HCT116 (cell line): ENCODE measurements at regions not wholly inside any gene's neighbourhood (a gene's known extent, or its start where the extent isn't known, plus 50 kb on each side); places are given as distances from the start of the nearest gene placed in this dataset.

Source experiments
- ATAC-seq: fragments of 200-7000 bp; cut with Tn5 transposase; 2 replicates; pipeline ENCODE4 v1.9.1; 2020; ENCODE audit warnings: mild to moderate bottlenecking, moderate library complexity
- BruUV-seq: library from RNA; stranded (reverse); fragments of 400-500 nt; replicated peaks from 2 replicates; lab custom pipeline; 2021; lab: Mats Ljungman, UMichigan
- CTCF ChIA-PET: fragments of 300-600 bp; sonication (Branson Sonifier 250); formaldehyde crosslinking; loops from one replicate; lab custom pipeline; 2021; ENCODE audit warnings: antibody characterized with exemption; lab: Charles Lee
- POLR2A ChIA-PET: fragments of 300-600, 350-600 bp; sonication (Branson Sonifier 250); formaldehyde crosslinking; loops from one replicate; lab custom pipeline; 2021; ENCODE audit warnings: antibody characterized with exemption; lab: Charles Lee
- RAD21 ChIA-PET, 2 experiments: fragments of 300-600 bp; sonication (Branson Sonifier 250); formaldehyde crosslinking; loops; one replicate each; lab custom pipeline; 2023; ENCODE audit warnings: low total read pairs in 2 of 2; ENCODE audit not compliant: uncharacterized antibody in 2 of 2, unreplicated experiment in 2 of 2, low non-redundant PET in 1 of 2; lab: Charles Lee
- DNase-seq: peaks from one replicate; pipeline ENCODE4 v3.0.0-alpha.2; 2010; ENCODE audit warnings: low read depth, low spot score
- H2AFZ ChIP-seq: fragments of 200-600 bp; shearing (Covaris generic), sonication (generic); 2 replicates; pipeline ENCODE4 v1.6.1; 2017; ENCODE audit warnings: low read depth, mixed run types, mixed read lengths, antibody characterized with exemption, low read length; ENCODE audit not compliant: poor library complexity, severe bottlenecking
- H3K27ac ChIP-seq: 2 replicates; pipeline ENCODE4 v1.5.1; 2012; ENCODE audit warnings: low read depth, low read length
- H3K27me3 ChIP-seq: fragments of 200-600 bp; sonication (generic); 2 replicates; pipeline ENCODE4 v1.6.1; 2016; ENCODE audit warnings: mixed run types, low read length, mixed read lengths; ENCODE audit not compliant: insufficient read depth
- H3K36me3 ChIP-seq, 2 experiments: fragments of 200-500 bp in 1 of 2; fragments of 200-600 bp in 1 of 2; sonication (Bioruptor generic) in 1 of 2; sonication (generic) in 1 of 2; 2 replicates each; pipeline versions ENCODE4 v1.5.1 to v1.6.1; 2014 to 2016; ENCODE audit warnings: low read length in 2 of 2, inconsistent platforms in 1 of 2, mixed read lengths in 1 of 2, mixed run types in 1 of 2; ENCODE audit not compliant: insufficient read depth in 2 of 2, control insufficient read depth in 1 of 2
- H3K4me1 ChIP-seq, 2 experiments: fragments of 200-600 bp in 1 of 2; sonication (generic) in 1 of 2; 2 replicates each; pipeline versions ENCODE4 v1.5.1 to v1.6.1; 2012 to 2017; ENCODE audit warnings: low read length in 2 of 2, inconsistent platforms in 1 of 2, mild to moderate bottlenecking in 1 of 2, mixed read lengths in 1 of 2, mixed run types in 1 of 2, moderate library complexity in 1 of 2; ENCODE audit not compliant: insufficient read depth in 2 of 2, control insufficient read depth in 1 of 2
- H3K4me2 ChIP-seq: fragments of 200-600 bp; sonication (generic); 2 replicates; pipeline ENCODE4 v1.6.1; 2017; ENCODE audit warnings: mixed run types, low read length, mixed read lengths
- H3K4me3 ChIP-seq, 2 experiments: fragments of 200-600 bp in 1 of 2; sonication (generic) in 1 of 2; replicated peaks in 1 of 2; 2 replicates each; pipeline ENCODE4 v1.5.1; 2011 to 2016; ENCODE audit warnings: low read length in 2 of 2, control low read depth in 1 of 2, low read depth in 1 of 2, mild to moderate bottlenecking in 1 of 2, mixed read lengths in 1 of 2, mixed run types in 1 of 2
- H3K79me2 ChIP-seq: fragments of 200-600 bp; sonication (generic); 2 replicates; pipeline ENCODE4 v1.6.1; 2017; ENCODE audit warnings: mild to moderate bottlenecking, mixed run types, low read length, moderate library complexity, mixed read lengths; ENCODE audit not compliant: insufficient read depth
- H3K9ac ChIP-seq: fragments of 200-600 bp; sonication (generic); 2 replicates; pipeline ENCODE4 v1.6.1; 2016; ENCODE audit warnings: low read length, mixed read lengths
- H3K9me2 ChIP-seq: fragments of 200-600 bp; sonication (generic), shearing (Covaris generic); 2 replicates; pipeline ENCODE4 v1.6.1; 2017; ENCODE audit warnings: mixed run types, mild to moderate bottlenecking, moderate library complexity; ENCODE audit not compliant: insufficient read depth
- H3K9me3 ChIP-seq, 2 experiments: fragments of 200-500 bp in 1 of 2; fragments of 200-600 bp in 1 of 2; sonication (Bioruptor generic) in 1 of 2; sonication (generic) in 1 of 2; 2 replicates each; pipeline ENCODE4 v1.6.1; 2014 to 2017; ENCODE audit warnings: low read length in 2 of 2, mixed read lengths in 2 of 2, inconsistent platforms in 1 of 2, low read depth in 1 of 2, mild to moderate bottlenecking in 1 of 2, mixed run types in 1 of 2, moderate library complexity in 1 of 2; ENCODE audit not compliant: control insufficient read depth in 1 of 2, insufficient read depth in 1 of 2
- H4K20me1 ChIP-seq: fragments of 200-600 bp; sonication (generic), shearing (Covaris generic); 2 replicates; pipeline ENCODE4 v1.6.1; 2017; ENCODE audit warnings: mixed run types, mild to moderate bottlenecking, moderate library complexity; ENCODE audit not compliant: insufficient read depth
- EGR1 ChIP-seq: IDR thresholded peaks from 2 replicates; pipeline ENCODE4 v1.6.1; 2012; ENCODE audit warnings: low read depth
- ELF1 ChIP-seq: IDR thresholded peaks from 2 replicates; pipeline ENCODE4 v1.6.1; 2012; ENCODE audit warnings: low read depth, borderline replicate concordance
- SRF ChIP-seq: IDR thresholded peaks from 2 replicates; pipeline ENCODE4 v1.6.1; 2012; ENCODE audit warnings: low read depth
- YY1 ChIP-seq: IDR thresholded peaks from 2 replicates; pipeline ENCODE4 v1.6.1; 2011; ENCODE audit warnings: low read length, low read depth, moderate library complexity, mild to moderate bottlenecking; ENCODE audit not compliant: insufficient replicate concordance; ENCODE audit errors: extremely low read depth
- intact Hi-C: fragments of 100-400 bp; cut with micrococcal nuclease; formaldehyde crosslinking; loops from 2 replicates; pipeline ENCODE4 v1.10.0; 2022
- TF ChIP-seq, protein P1 (sequence below), 3 experiments: fragments of 200-600 bp in 1 of 3; sonication (generic) in 1 of 3; IDR thresholded peaks in 2 of 3; conservative IDR thresholded peaks in 1 of 3; 2 replicates each; pipeline ENCODE4 v1.5.1; 2012 to 2017; ENCODE audit warnings: low read depth in 2 of 3, low read length in 2 of 3, antibody characterized with exemption in 1 of 3, borderline replicate concordance in 1 of 3, control low read depth in 1 of 3, mild to moderate bottlenecking in 1 of 3, mixed read lengths in 1 of 3, mixed run types in 1 of 3, moderate library complexity in 1 of 3; ENCODE audit not compliant: insufficient read depth in 1 of 3
- TF ChIP-seq, protein P2 (sequence below): IDR thresholded peaks from 2 replicates; pipeline ENCODE4 v1.6.1; 2011; ENCODE audit warnings: mild to moderate bottlenecking, low read length, moderate library complexity; ENCODE audit not compliant: insufficient replicate concordance; ENCODE audit errors: extremely low read depth
- TF ChIP-seq, protein P3 (sequence below): IDR thresholded peaks from 2 replicates; pipeline ENCODE4 v1.6.1; 2012

DNA sequence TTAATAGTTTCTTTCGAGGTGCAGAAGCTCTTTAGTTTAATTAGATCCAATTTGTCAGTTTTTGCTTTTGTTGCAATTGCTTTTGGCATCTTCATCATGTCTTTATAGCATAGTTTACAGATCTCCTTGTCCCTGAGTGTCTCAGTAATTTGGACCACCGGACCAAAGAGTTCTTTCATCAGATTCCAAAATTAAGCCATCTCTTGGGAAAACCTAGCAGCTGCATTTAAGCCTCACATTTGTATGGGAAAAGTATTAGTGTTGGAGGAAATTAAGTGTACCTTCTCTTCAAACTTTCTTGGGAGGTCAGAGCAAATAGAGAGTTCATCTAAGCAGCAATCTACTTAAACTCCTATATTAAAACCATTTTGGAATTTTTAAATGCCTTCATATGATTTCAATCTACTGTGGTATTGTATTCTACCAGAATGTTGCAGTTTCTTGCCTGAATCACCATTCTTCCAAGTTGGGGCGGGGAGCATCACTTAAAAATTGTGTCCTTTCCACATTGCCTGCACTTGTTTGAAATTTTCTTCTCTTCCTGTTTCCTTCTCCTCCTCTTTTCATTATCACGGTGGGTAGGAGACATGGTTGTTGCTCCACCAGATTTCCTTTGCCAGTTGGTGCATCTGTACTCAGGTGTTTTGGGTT, 97.3 kb upstream of the DAB2 start:
- H2AFZ ChIP-seq = no peak overlapping the region
- ChIA-PET POLR2A (no interaction called here), RAD21 (no interaction called here), CTCF (no interaction called here)
- no peaks in the 10 kb centered on the region for H4K20me1 ChIP-seq
- H3K4me1 ChIP-seq = peaks cover 0 to 4% of the 10 kb centered on the region in 2 experiments; a peak in 1 of 4 replicates
- H3K36me3 ChIP-seq = no peaks in the 10 kb centered on the region
- H3K9me3 ChIP-seq = no peaks in the 10 kb centered on the region
- intact Hi-C loops = no loop called here
- BruUV-seq = no TSS peak
- H3K9ac ChIP-seq = no peak overlapping the region
- no peak for DNase-seq
- H3K79me2 ChIP-seq = no peaks in the 10 kb centered on the region
- TF ChIP-seq, protein P1, sequence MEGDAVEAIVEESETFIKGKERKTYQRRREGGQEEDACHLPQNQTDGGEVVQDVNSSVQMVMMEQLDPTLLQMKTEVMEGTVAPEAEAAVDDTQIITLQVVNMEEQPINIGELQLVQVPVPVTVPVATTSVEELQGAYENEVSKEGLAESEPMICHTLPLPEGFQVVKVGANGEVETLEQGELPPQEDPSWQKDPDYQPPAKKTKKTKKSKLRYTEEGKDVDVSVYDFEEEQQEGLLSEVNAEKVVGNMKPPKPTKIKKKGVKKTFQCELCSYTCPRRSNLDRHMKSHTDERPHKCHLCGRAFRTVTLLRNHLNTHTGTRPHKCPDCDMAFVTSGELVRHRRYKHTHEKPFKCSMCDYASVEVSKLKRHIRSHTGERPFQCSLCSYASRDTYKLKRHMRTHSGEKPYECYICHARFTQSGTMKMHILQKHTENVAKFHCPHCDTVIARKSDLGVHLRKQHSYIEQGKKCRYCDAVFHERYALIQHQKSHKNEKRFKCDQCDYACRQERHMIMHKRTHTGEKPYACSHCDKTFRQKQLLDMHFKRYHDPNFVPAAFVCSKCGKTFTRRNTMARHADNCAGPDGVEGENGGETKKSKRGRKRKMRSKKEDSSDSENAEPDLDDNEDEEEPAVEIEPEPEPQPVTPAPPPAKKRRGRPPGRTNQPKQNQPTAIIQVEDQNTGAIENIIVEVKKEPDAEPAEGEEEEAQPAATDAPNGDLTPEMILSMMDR (IDR thresholded peaks at IDR 0.05 in 2 of 3, conservative IDR thresholded peaks at IDR 0.05 in 1 of 3; ENCODE audit: borderline replicate concordance in 1 of 3, insufficient read depth in 1 of 3, low read depth in 2 of 3, low read length in 2 of 3) = no peak
- TF ChIP-seq YY1 (no peak), SRF (no peak), EGR1 (no peak), ELF1 (no peak)
- TF ChIP-seq, protein P2, sequence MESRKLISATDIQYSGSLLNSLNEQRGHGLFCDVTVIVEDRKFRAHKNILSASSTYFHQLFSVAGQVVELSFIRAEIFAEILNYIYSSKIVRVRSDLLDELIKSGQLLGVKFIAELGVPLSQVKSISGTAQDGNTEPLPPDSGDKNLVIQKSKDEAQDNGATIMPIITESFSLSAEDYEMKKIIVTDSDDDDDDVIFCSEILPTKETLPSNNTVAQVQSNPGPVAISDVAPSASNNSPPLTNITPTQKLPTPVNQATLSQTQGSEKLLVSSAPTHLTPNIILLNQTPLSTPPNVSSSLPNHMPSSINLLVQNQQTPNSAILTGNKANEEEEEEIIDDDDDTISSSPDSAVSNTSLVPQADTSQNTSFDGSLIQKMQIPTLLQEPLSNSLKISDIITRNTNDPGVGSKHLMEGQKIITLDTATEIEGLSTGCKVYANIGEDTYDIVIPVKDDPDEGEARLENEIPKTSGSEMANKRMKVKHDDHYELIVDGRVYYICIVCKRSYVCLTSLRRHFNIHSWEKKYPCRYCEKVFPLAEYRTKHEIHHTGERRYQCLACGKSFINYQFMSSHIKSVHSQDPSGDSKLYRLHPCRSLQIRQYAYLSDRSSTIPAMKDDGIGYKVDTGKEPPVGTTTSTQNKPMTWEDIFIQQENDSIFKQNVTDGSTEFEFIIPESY = no peak
- TF ChIP-seq, protein P3, sequence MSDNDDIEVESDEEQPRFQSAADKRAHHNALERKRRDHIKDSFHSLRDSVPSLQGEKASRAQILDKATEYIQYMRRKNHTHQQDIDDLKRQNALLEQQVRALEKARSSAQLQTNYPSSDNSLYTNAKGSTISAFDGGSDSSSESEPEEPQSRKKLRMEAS = no peak
- H3K27ac ChIP-seq = no peak overlapping the region
- no peaks in the 10 kb centered on the region for H3K9me2 ChIP-seq
- H3K27me3 ChIP-seq = no peaks in the 10 kb centered on the region
- H3K4me2 ChIP-seq = no peak overlapping the region
- H3K4me3 ChIP-seq = no peak overlapping the region
- ATAC-seq = no peak
